HFFc6 (cell line): ENCODE measurements at regions not wholly inside any gene's neighbourhood (a gene's known extent, or its start where the extent isn't known, plus 50 kb on each side); places are given as distances from the start of the nearest gene placed in this dataset.

Experiments
- DNase-seq: peaks from one replicate; pipeline ENCODE4 v3.0.0-alpha.2; 2018
- H3K27ac Mint-ChIP-seq: 2 replicates; pipeline ENCODE4 v1.8.0; 2020; ENCODE audit warnings: mild to moderate bottlenecking, mixed read lengths
- H3K27me3 Mint-ChIP-seq: 2 replicates; pipeline ENCODE4 v1.8.0; 2021; ENCODE audit warnings: mild to moderate bottlenecking, moderate library complexity, mixed read lengths; ENCODE audit not compliant: insufficient read depth
- H3K36me3 Mint-ChIP-seq: 2 replicates; pipeline ENCODE4 v1.8.0; 2021; ENCODE audit warnings: low read depth, mixed read lengths
- H3K4me1 Mint-ChIP-seq: 2 replicates; pipeline ENCODE4 v1.8.0; 2020; ENCODE audit warnings: low read depth, mixed read lengths
- H3K4me3 Mint-ChIP-seq: 2 replicates; pipeline ENCODE4 v1.8.0; 2020; ENCODE audit warnings: mild to moderate bottlenecking, moderate library complexity, mixed read lengths
- H3K9me3 Mint-ChIP-seq: 2 replicates; pipeline ENCODE4 v1.8.0; 2020; ENCODE audit warnings: mild to moderate bottlenecking, mixed read lengths
- CTCF ChIP-seq: fragments of 200-600 bp; sonication (generic); IDR thresholded peaks from 2 replicates; pipeline ENCODE4 v1.5.0; 2021; ENCODE audit warnings: antibody characterized with exemption, mild to moderate bottlenecking

DNA sequence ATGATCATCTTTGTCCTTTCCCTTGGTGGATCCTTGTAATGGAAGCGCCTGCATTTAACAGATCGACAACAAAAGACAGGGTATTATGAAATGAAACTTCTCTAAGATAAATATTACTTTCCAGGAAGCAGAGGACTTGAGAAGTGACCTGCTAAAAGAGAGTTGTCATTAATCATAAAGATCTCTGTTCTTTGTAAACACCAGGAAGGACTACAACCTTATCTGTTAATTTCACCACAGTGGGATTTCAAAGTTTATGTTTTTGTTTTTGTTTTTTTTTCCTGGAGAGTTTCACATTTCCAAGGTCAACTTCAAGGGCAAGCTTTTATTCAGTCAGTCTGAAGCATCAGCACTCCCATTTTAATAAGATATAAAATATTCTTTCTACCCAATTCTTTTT lies 170.9 kb downstream of the RCHY1 start:
- no peaks in the 10 kb centered on the region; the same call in 1 of the 2 replicates for H3K27me3 Mint-ChIP-seq
- TF ChIP-seq CTCF: no peak
- DNase-seq: no peak
- H3K4me1 Mint-ChIP-seq: peaks cover 11% of the 10 kb centered on the region
- H3K4me3 Mint-ChIP-seq: no peak overlapping the region
- no peaks in the 10 kb centered on the region for H3K36me3 Mint-ChIP-seq
- H3K27ac Mint-ChIP-seq: no peak overlapping the region
- no peaks in the 10 kb centered on the region for H3K9me3 Mint-ChIP-seq

DNA sequence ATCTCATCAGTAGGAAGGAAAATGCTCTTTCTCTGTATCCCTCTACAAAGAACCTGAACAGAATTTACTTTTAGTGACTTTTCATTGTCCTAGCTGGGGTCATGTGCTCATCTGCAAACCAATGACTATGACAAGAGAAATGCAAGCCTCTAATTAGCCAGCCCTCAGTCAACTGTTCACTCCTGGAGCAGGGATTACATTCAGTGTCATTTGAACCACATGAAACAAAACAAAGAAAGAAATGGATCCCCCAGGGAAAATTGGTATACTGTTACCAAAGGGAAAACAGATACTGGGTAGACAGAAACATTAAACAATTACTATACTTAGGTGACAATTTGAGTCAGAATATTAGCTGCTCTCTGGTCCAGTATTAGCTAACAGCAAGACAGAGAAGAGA lies 173.6 kb downstream of the RCHY1 start:
- Mint-ChIP-seq H3K27ac (no peak overlapping the region), H3K4me1 (peaks cover 10% of the 10 kb centered on the region), H3K27me3 (no peaks in the 10 kb centered on the region; the same call in 1 of the 2 replicates), H3K36me3 (no peaks in the 10 kb centered on the region), H3K4me3 (no peak overlapping the region), H3K9me3 (peaks cover 13% of the 10 kb centered on the region)
- TF ChIP-seq CTCF: no peak
- DNase-seq: no peak

DNA sequence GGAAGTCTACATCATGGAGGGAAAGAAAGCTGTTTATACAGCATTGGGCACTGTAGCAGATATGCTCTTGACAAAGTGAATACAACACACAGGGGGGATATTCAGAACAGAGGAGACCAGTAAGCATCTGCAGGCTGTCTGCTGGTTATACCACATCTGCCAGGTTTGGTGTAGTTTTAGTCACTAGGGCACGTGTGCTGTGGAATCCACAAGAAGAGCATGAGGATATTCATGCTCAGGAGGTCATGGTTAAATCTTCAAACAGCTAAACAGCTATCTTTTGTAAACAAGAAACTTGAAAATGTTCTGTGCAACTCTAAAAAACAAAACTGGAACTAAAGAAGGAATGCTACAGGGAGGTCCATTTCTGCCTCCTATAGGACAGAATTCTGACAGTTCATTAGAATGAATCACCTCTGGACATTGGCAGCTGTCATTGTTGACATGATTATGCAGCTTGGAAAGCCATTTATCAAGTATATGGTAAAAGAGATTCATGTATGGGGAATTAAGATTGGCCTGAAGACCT lies 175.8 kb downstream of the RCHY1 start:
- H3K4me1 Mint-ChIP-seq: no peaks in the 10 kb centered on the region
- TF ChIP-seq CTCF: no peak
- no peak for DNase-seq
- H3K27me3 Mint-ChIP-seq: no peaks in the 10 kb centered on the region; the same call in 1 of the 2 replicates
- H3K27ac Mint-ChIP-seq: no peak overlapping the region
- H3K9me3 Mint-ChIP-seq: peaks cover 24% of the 10 kb centered on the region
- H3K36me3 Mint-ChIP-seq: no peaks in the 10 kb centered on the region
- no peak overlapping the region for H3K4me3 Mint-ChIP-seq

- H3K4me1 Mint-ChIP-seq: no peaks in the 10 kb centered on the region
- no peaks in the 10 kb centered on the region for H3K27me3 Mint-ChIP-seq
- no peak overlapping the region for H3K4me3 Mint-ChIP-seq
- DNase-seq: no peak
- H3K9me3 Mint-ChIP-seq: peaks cover 51% of the 10 kb centered on the region
- TF ChIP-seq CTCF: no peak
- no peak overlapping the region for H3K27ac Mint-ChIP-seq
- H3K36me3 Mint-ChIP-seq: no peaks in the 10 kb centered on the region
These were observed 186.2 kb downstream of the RCHY1 start for GRCh38 chr4:75327804-75328512.

DNA sequence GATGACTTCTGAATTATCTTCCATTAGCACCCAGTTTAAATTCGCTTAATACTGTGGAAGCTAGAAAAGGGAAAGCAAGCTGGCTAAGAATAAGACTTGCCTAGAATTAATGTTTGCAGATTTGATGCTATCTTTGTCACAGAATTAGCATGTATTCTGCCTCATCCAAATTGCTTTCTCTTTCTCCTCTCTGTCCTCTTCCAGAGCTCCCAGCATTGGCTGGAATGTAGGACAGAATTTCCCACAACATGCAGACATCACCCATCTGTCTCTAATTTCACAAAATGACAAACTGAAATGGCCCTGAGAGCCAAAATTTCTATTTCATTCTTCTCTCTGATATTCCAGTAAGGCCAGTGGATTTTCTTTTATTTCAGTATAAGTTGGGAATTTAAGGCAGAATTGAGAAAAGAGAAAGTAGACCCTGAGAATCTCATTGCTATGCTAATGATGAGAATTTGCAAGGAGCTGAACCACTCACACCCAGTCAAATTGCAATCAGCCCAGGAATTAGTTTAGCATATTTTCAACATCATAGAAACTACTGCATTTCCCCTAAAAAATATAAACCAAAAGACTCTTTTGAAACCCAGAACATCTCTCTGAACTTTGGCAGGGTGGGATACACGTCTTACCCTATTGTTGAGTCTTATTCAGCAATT lies 188.8 kb downstream of the RCHY1 start:
- Mint-ChIP-seq H3K27ac (no peak overlapping the region), H3K9me3 (peaks cover 33% of the 10 kb centered on the region), H3K4me3 (no peak overlapping the region), H3K27me3 (no peaks in the 10 kb centered on the region; the same call in 1 of the 2 replicates), H3K4me1 (no peaks in the 10 kb centered on the region), H3K36me3 (no peaks in the 10 kb centered on the region)
- no peak for DNase-seq
- TF ChIP-seq CTCF: no peak
